ENCODE measurements at regions not wholly inside any gene's neighbourhood (a gene's known extent, or its start where the extent isn't known, plus 50 kb on each side); places are given as distances from the start of the nearest gene placed in this dataset.

- Histone ChIP-seq H3K4me2 (ENCODE audit: low read length) (no peak overlapping the region), H3K9ac (ENCODE audit: low read length) (no peak overlapping the region), H3K27me3 (ENCODE audit: insufficient read depth, low read length) (no peaks in the 10 kb centered on the region), H3K79me2 (ENCODE audit: insufficient read depth, low read length) (no peaks in the 10 kb centered on the region), H2AFZ (ENCODE audit: low read depth, low read length, poor library complexity, severe bottlenecking) (no peak overlapping the region), H3K4me1 (ENCODE audit: control insufficient read depth in 1 of 2, insufficient read depth in 2 of 2, low read length in 2 of 2) (no peaks in the 10 kb centered on the region), H4K20me1 (ENCODE audit: insufficient read depth) (no peaks in the 10 kb centered on the region), H3K9me2 (ENCODE audit: insufficient read depth) (no peaks in the 10 kb centered on the region), H3K27ac (ENCODE audit: low read depth, low read length) (no peak overlapping the region), H3K36me3 (ENCODE audit: control insufficient read depth in 1 of 2, insufficient read depth in 2 of 2, low read length in 2 of 2) (no peaks in the 10 kb centered on the region), H3K9me3 (ENCODE audit: control insufficient read depth in 1 of 2, insufficient read depth in 1 of 2, low read depth in 1 of 2, low read length in 2 of 2) (no peaks in the 10 kb centered on the region), H3K4me3 (replicated peaks in 1 of 2; ENCODE audit: low read depth in 1 of 2, low read length in 2 of 2) (no peak overlapping the region)
- intact Hi-C loops (cut with micrococcal nuclease), result no loop called here
- DNase-seq (ENCODE audit: low read depth, low spot score), result no peak
- RAD21 ChIA-PET (ENCODE audit: low non-redundant PET in 1 of 2, low total read pairs in 2 of 2, uncharacterized antibody in 2 of 2, unreplicated experiment in 2 of 2), result no interaction called here
- TF ChIP-seq ATF3 (IDR thresholded peaks at IDR 0.05) (no peak), EZH2 (IDR thresholded peaks at IDR 0.05) (no peak), POLR2AphosphoS5 (IDR thresholded peaks at IDR 0.05; ENCODE audit: low read depth, low read length) (no peak)
- ATAC-seq, result no peak
- no TSS peak for BruUV-seq (replicated peaks)
- CTCF ChIA-PET, result no interaction called here
- POLR2A ChIA-PET, result no interaction called here
Observed at GRCh38 chr13:85255978-85256377, 543.2 kb downstream of the SLITRK6 start.

GRCh38 chr13:85254641-85255040 is 544.6 kb downstream of the SLITRK6 start:
- H3K9me3 ChIP-seq (ENCODE audit: control insufficient read depth in 1 of 2, insufficient read depth in 1 of 2, low read depth in 1 of 2, low read length in 2 of 2), result no peaks in the 10 kb centered on the region
- no peak overlapping the region for H3K4me3 ChIP-seq (replicated peaks in 1 of 2; ENCODE audit: low read depth in 1 of 2, low read length in 2 of 2)
- CTCF ChIA-PET, result no interaction called here
- H3K27ac ChIP-seq (ENCODE audit: low read depth, low read length), result no peak overlapping the region
- BruUV-seq (replicated peaks), result no TSS peak
- H3K4me1 ChIP-seq (ENCODE audit: control insufficient read depth in 1 of 2, insufficient read depth in 2 of 2, low read length in 2 of 2), result no peaks in the 10 kb centered on the region
- H3K36me3 ChIP-seq (ENCODE audit: control insufficient read depth in 1 of 2, insufficient read depth in 2 of 2, low read length in 2 of 2), result no peaks in the 10 kb centered on the region
- no peaks in the 10 kb centered on the region for H3K27me3 ChIP-seq (ENCODE audit: insufficient read depth, low read length)
- H3K9me2 ChIP-seq (ENCODE audit: insufficient read depth), result no peaks in the 10 kb centered on the region
- no peak overlapping the region for H2AFZ ChIP-seq (ENCODE audit: low read depth, low read length, poor library complexity, severe bottlenecking)
- H4K20me1 ChIP-seq (ENCODE audit: insufficient read depth), result no peaks in the 10 kb centered on the region
- H3K79me2 ChIP-seq (ENCODE audit: insufficient read depth, low read length), result no peaks in the 10 kb centered on the region
- RAD21 ChIA-PET (ENCODE audit: low non-redundant PET in 1 of 2, low total read pairs in 2 of 2, uncharacterized antibody in 2 of 2, unreplicated experiment in 2 of 2), result no interaction called here
- DNase-seq (ENCODE audit: low read depth, low spot score) (no peak), ATAC-seq (no peak)
- POLR2A ChIA-PET, result no interaction called here
- intact Hi-C loops (cut with micrococcal nuclease), result no loop called here
- TF ChIP-seq REST (IDR thresholded peaks at IDR 0.05; ENCODE audit: low read depth) (no peak), FOSL1 (IDR thresholded peaks at IDR 0.05; ENCODE audit: low read depth) (no peak), SRF (IDR thresholded peaks at IDR 0.05; ENCODE audit: low read depth) (no peak)
- no peak overlapping the region for H3K9ac ChIP-seq (ENCODE audit: low read length)
- no peak overlapping the region for H3K4me2 ChIP-seq (ENCODE audit: low read length)

Data from HCT116 (cell line).